OCI-M2 (cell line): ENCODE measurements at regions not wholly inside any gene's neighbourhood (a gene's known extent, or its start where the extent isn't known, plus 50 kb on each side); places are given as distances from the start of the nearest gene placed in this dataset.

ENCODE experiments used
- DNase-seq: peaks from one replicate; lab custom pipeline; 2025; ENCODE audit not compliant: unreplicated experiment; lab: John Stamatoyannopoulos, UW

- DNase-seq = no peak
These were observed 1033.0 kb upstream of the PIK3C3 start for GRCh38 chr18:40921845-40922629.

GRCh38 chr18:40917056-40917455, 1038.0 kb upstream of the PIK3C3 start:
- DNase-seq = no peak

GRCh38 chr18:40915724-40916123, 1039.3 kb upstream of the PIK3C3 start:
- DNase-seq = no peak

- DNase-seq = no peak
These were observed 1043.3 kb upstream of the PIK3C3 start for GRCh38 chr18:40911582-40912254.

GRCh38 chr18:40911041-40911440, 1044.0 kb upstream of the PIK3C3 start:
- DNase-seq = no peak

GRCh38 chr18:40907842-40908241, 1047.2 kb upstream of the PIK3C3 start:
- DNase-seq = no peak

- no peak for DNase-seq
These were observed 1050.7 kb upstream of the PIK3C3 start for GRCh38 chr18:40904295-40904694.

GRCh38 chr18:40902436-40902835, 1052.6 kb upstream of the PIK3C3 start:
- no peak for DNase-seq

GRCh38 chr18:40897884-40898283, 1057.2 kb upstream of the PIK3C3 start:
- DNase-seq = no peak

GRCh38 chr18:40883271-40883670, 1071.8 kb upstream of the PIK3C3 start:
- no peak for DNase-seq

- no peak for DNase-seq
These were observed 1072.6 kb upstream of the PIK3C3 start for GRCh38 chr18:40882468-40882867.

GRCh38 chr18:40878371-40878770, 1076.7 kb upstream of the PIK3C3 start:
- no peak for DNase-seq

- no peak for DNase-seq
These were observed 1077.9 kb upstream of the PIK3C3 start for GRCh38 chr18:40877096-40877495.

GRCh38 chr18:40875101-40875615, 1079.9 kb upstream of the PIK3C3 start:
- DNase-seq = no peak

- DNase-seq = no peak
These were observed 1080.8 kb upstream of the PIK3C3 start for GRCh38 chr18:40874233-40874632.

GRCh38 chr18:40868110-40868858, 1086.8 kb upstream of the PIK3C3 start:
- DNase-seq = no peak

- no peak for DNase-seq
These were observed 1087.6 kb upstream of the PIK3C3 start for GRCh38 chr18:40867459-40867858.

- no peak for DNase-seq
These were observed 1088.1 kb upstream of the PIK3C3 start for GRCh38 chr18:40866968-40867367.

- DNase-seq = no peak
These were observed 1088.9 kb upstream of the PIK3C3 start for GRCh38 chr18:40866013-40866645.

GRCh38 chr18:40864846-40865245, 1090.2 kb upstream of the PIK3C3 start:
- no peak for DNase-seq

GRCh38 chr18:40863801-40864200, 1091.2 kb upstream of the PIK3C3 start:
- DNase-seq = no peak
